WI38 (cell line): ENCODE measurements at regions not wholly inside any gene's neighbourhood (a gene's known extent, or its start where the extent isn't known, plus 50 kb on each side); places are given as distances from the start of the nearest gene placed in this dataset.

Experiments used
- H3K4me3 ChIP-seq: 2 replicates; pipeline ENCODE4 v1.5.1; 2011; ENCODE audit warnings: low read depth, mild to moderate bottlenecking, control low read depth, low read length
- CTCF ChIP-seq: IDR thresholded peaks from 2 replicates; pipeline ENCODE4 v1.5.1; 2012; ENCODE audit warnings: low read depth, mild to moderate bottlenecking, control low read depth, low read length

- no peak for TF ChIP-seq CTCF
- H3K4me3 ChIP-seq = no peak overlapping the region
Measured at GRCh38 chr4:19940861-19941260, 310.8 kb upstream of the SLIT2 start.

- no peak for TF ChIP-seq CTCF
Measured at GRCh38 chr4:19936476-19936875, 315.2 kb upstream of the SLIT2 start.

GRCh38 chr4:19930742-19931141 lies 321.0 kb upstream of the SLIT2 start:
- TF ChIP-seq CTCF = no peak
- H3K4me3 ChIP-seq = no peak overlapping the region

More at GRCh38 chr4:19936476-19936875, 315.2 kb upstream of the SLIT2 start:
- no peak overlapping the region for H3K4me3 ChIP-seq

- H3K4me3 ChIP-seq = no peak overlapping the region
- no peak for TF ChIP-seq CTCF
Measured at GRCh38 chr4:19927381-19927780, 324.3 kb upstream of the SLIT2 start.

- H3K4me3 ChIP-seq = no peak overlapping the region
- TF ChIP-seq CTCF = no peak
Measured at GRCh38 chr4:19925516-19925915, 326.2 kb upstream of the SLIT2 start.

- TF ChIP-seq CTCF = no peak
- H3K4me3 ChIP-seq = no peak overlapping the region
Measured at GRCh38 chr4:19924761-19925160, 326.9 kb upstream of the SLIT2 start.

- no peak overlapping the region for H3K4me3 ChIP-seq
- no peak for TF ChIP-seq CTCF
Measured at GRCh38 chr4:19915276-19915675, 336.4 kb upstream of the SLIT2 start.
